Left ventricle myocardium inferior (tissue), 1 donor: ENCODE measurements at regions not wholly inside any gene's neighbourhood (a gene's known extent, or its start where the extent isn't known, plus 50 kb on each side); places are given as distances from the start of the nearest gene placed in this dataset.

Source experiments
- DNase-seq: peaks from one replicate; pipeline ENCODE4 v3.0.0-alpha.2; 2020
- H3K27ac ChIP-seq: fragments of 200-600 bp; replicated peaks from 2 replicates; pipeline ENCODE4 v1.8.0; 2021
- H3K27me3 ChIP-seq: fragments of 200-600 bp; 2 replicates; pipeline ENCODE4 v1.8.0; 2021; ENCODE audit warnings: low read depth
- H3K36me3 ChIP-seq: fragments of 200-600 bp; 2 replicates; pipeline ENCODE4 v1.8.0; 2021
- H3K4me1 ChIP-seq: fragments of 200-600 bp; 2 replicates; pipeline ENCODE4 v1.8.0; 2021
- H3K4me3 ChIP-seq: fragments of 200-600 bp; 2 replicates; pipeline ENCODE4 v1.8.0; 2021; ENCODE audit warnings: mild to moderate bottlenecking, moderate library complexity
- H3K9me3 ChIP-seq: fragments of 200-600 bp; replicated peaks from 2 replicates; pipeline ENCODE4 v1.8.0; 2021
- CTCF ChIP-seq: fragments of 200-600 bp; IDR thresholded peaks from 2 replicates; pipeline ENCODE4 v1.8.0; 2021; ENCODE audit warnings: antibody characterized with exemption, mild to moderate bottlenecking, borderline replicate concordance
- intact Hi-C: fragments of 100-400 bp; cut with micrococcal nuclease; formaldehyde crosslinking; loops from one replicate; pipeline ENCODE4 v1.11.0; 2022
- donor health status: DM: no; HTN: yes; CAD: no; lungs with severe emphysema.

GRCh38 chr2:147223119-147223518 is 621.7 kb upstream of the ACVR2A start:
- TF ChIP-seq CTCF: no peak
- no peak for DNase-seq
- peaks cover 9% of the 10 kb centered on the region for H3K9me3 ChIP-seq
- H3K36me3 ChIP-seq: no peaks in the 10 kb centered on the region
- H3K27ac ChIP-seq: no peak overlapping the region
- no peaks in the 10 kb centered on the region for H3K27me3 ChIP-seq
- no peaks in the 10 kb centered on the region for H3K4me1 ChIP-seq
- H3K4me3 ChIP-seq: no peak overlapping the region
- intact Hi-C loops: no loop called here

GRCh38 chr2:147222506-147222905 is 622.3 kb upstream of the ACVR2A start:
- Histone ChIP-seq H3K9me3 (peaks cover 15% of the 10 kb centered on the region), H3K4me3 (no peak overlapping the region), H3K36me3 (no peaks in the 10 kb centered on the region), H3K27ac (no peak overlapping the region), H3K4me1 (no peaks in the 10 kb centered on the region), H3K27me3 (no peaks in the 10 kb centered on the region)
- DNase-seq: no peak
- intact Hi-C loops: no loop called here
- TF ChIP-seq CTCF: no peak

DNA sequence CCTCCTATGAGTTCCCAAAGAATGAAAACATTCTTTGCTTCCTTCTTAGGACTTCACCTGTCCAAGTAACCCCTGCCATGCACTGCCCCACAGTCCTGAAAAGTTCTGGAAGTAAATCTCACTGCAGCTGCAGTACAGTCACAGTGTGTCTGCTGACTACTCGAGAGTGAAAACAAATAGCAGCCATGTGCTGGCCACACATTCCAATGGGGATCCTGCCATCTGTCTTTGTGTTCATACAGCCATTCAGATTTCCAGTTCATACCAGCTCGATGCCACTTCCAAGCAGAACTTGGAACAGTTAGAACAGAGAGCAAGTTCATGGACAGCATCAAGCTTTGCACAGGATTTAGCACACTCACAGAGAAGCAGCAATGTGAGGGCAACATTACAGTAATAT is 629.9 kb upstream of the ACVR2A start:
- H3K4me1 ChIP-seq: no peaks in the 10 kb centered on the region
- H3K27me3 ChIP-seq: no peaks in the 10 kb centered on the region
- DNase-seq: no peak
- H3K4me3 ChIP-seq: no peak overlapping the region
- no peak for TF ChIP-seq CTCF
- peaks cover 33% of the 10 kb centered on the region for H3K9me3 ChIP-seq
- no peaks in the 10 kb centered on the region for H3K36me3 ChIP-seq
- H3K27ac ChIP-seq: no peak overlapping the region
- intact Hi-C loops: no loop called here

DNA sequence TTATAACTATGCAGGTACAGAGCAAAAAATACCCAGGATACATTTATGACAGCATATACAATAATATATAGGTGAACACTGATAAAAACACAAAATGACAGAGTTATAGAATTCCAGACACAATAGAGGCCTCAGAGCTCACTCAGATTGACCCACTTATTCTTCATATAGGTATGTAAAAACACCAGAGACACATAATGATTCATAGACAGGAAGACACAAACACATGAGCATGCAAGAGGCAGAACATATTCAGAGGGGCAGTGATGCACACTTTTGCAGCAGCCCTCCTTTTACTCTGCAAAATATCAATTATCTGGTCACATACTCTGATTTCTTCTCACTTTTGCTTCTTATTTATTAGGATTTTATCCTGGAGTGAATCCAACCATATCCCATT is 633.3 kb upstream of the ACVR2A start:
- Histone ChIP-seq H3K9me3 (peaks cover 28% of the 10 kb centered on the region), H3K36me3 (no peaks in the 10 kb centered on the region), H3K27ac (no peak overlapping the region), H3K4me1 (no peaks in the 10 kb centered on the region), H3K4me3 (no peak overlapping the region), H3K27me3 (no peaks in the 10 kb centered on the region)
- intact Hi-C loops: no loop called here
- no peak for TF ChIP-seq CTCF
- DNase-seq: no peak

DNA sequence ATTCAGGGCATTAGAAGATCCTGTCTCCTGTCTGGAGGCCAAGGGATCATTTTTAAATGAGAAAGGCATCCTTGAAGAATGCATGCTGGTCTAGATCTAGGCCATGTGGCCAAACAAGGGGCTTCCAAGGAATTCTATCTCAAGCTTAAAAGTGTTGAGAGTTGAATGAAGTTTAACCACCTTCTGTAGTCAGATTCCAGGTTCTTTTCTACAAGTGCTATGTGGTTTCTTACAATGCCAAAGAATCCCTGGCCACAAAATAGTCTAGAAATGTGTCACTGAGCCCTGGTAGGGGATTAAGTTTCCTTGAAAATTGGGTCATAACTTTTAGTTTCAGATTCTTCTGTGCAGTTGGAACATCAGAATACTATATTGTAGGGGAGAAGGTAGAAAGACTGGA is 640.7 kb upstream of the ACVR2A start:
- no peak overlapping the region for H3K27ac ChIP-seq
- H3K36me3 ChIP-seq: no peaks in the 10 kb centered on the region
- H3K27me3 ChIP-seq: no peaks in the 10 kb centered on the region
- no peaks in the 10 kb centered on the region for H3K4me1 ChIP-seq
- DNase-seq: no peak
- intact Hi-C loops: no loop called here
- TF ChIP-seq CTCF: no peak
- H3K9me3 ChIP-seq: peaks cover 28% of the 10 kb centered on the region
- no peak overlapping the region for H3K4me3 ChIP-seq

DNA sequence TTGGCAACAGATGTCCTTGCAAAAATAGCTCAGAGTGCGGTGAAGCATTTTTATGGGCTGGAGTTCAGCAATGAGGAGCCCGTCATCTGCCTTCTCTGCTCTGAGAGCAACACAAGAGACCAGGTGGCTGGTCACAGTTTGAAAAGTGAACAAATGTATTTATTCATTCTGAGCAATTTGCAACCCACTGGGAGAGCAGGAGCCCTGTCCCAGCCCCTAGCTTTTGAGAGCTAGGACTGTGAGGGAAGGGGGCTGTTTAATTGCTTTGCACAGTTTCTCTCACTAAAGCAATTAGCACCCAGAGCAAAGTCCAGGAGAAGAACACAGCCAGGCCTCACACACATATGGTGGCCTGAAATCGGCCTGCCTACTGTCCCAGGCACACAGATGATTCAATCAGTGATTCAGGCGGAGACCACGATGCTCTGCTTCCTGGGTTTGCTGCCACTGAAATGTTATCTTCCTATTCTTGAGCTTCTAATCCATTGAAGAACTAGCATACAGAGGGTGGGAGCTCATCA is 646.1 kb upstream of the ACVR2A start:
- no peak overlapping the region for H3K4me3 ChIP-seq
- H3K36me3 ChIP-seq: no peaks in the 10 kb centered on the region
- no peaks in the 10 kb centered on the region for H3K4me1 ChIP-seq
- DNase-seq: no peak
- no peaks in the 10 kb centered on the region for H3K9me3 ChIP-seq
- no peak for TF ChIP-seq CTCF
- H3K27me3 ChIP-seq: no peaks in the 10 kb centered on the region
- no peak overlapping the region for H3K27ac ChIP-seq
- intact Hi-C loops: no loop called here
